DND-41 (cell line): ENCODE measurements at regions not wholly inside any gene's neighbourhood (a gene's known extent, or its start where the extent isn't known, plus 50 kb on each side); places are given as distances from the start of the nearest gene placed in this dataset.

Experiments used
- ATAC-seq: fragments of 200-7000 bp; cut with Tn5 transposase; 3 replicates; pipeline ENCODE4 v1.9.1; 2021; ENCODE audit warnings: low read depth; ENCODE audit not compliant: insufficient read depth
- DNase-seq: peaks from one replicate; pipeline ENCODE4 v3.0.0-alpha.2; 2020
- H2AFZ ChIP-seq: 2 replicates; pipeline ENCODE4 v1.6.0; 2012; ENCODE audit warnings: low read depth, low read length
- H3K27ac ChIP-seq: 2 replicates; pipeline ENCODE4 v1.5.1; 2012; ENCODE audit warnings: low read length, inconsistent platforms
- H3K27me3 ChIP-seq: fragments of 200-600 bp; sonication (generic); 2 replicates; pipeline ENCODE4 v1.6.0; 2012; ENCODE audit warnings: low read length, mild to moderate bottlenecking, inconsistent platforms; ENCODE audit not compliant: insufficient read depth, poor library complexity
- H3K36me3 ChIP-seq: 2 replicates; pipeline ENCODE4 v1.5.1; 2012; ENCODE audit warnings: low read length, inconsistent platforms; ENCODE audit not compliant: insufficient read depth
- H3K4me1 ChIP-seq: 2 replicates; pipeline ENCODE4 v1.5.1; 2012; ENCODE audit warnings: mild to moderate bottlenecking, low read length; ENCODE audit not compliant: insufficient read depth
- H3K4me2 ChIP-seq: 2 replicates; pipeline ENCODE4 v1.6.0; 2012; ENCODE audit warnings: mild to moderate bottlenecking, moderate library complexity, low read length, inconsistent platforms; ENCODE audit not compliant: insufficient read depth
- H3K4me3 ChIP-seq, 2 experiments: fragments of 200-600 bp in 1 of 2; shearing (Covaris generic) in 1 of 2; 2 replicates each; pipeline ENCODE4 v1.5.1; 2012 to 2016; ENCODE audit warnings: inconsistent platforms in 2 of 2, low read length in 2 of 2, mild to moderate bottlenecking in 2 of 2, low read depth in 1 of 2, moderate library complexity in 1 of 2
- H3K79me2 ChIP-seq: 2 replicates; pipeline ENCODE4 v1.6.0; 2012; ENCODE audit warnings: low read length, inconsistent platforms; ENCODE audit not compliant: insufficient read depth
- H3K9ac ChIP-seq: 2 replicates; pipeline ENCODE4 v1.6.0; 2012; ENCODE audit warnings: low read depth, mild to moderate bottlenecking, inconsistent platforms, low read length, moderate library complexity
- H3K9me3 ChIP-seq: 2 replicates; pipeline ENCODE4 v1.5.1; 2012; ENCODE audit warnings: low read length, moderate library complexity, mild to moderate bottlenecking, inconsistent platforms; ENCODE audit not compliant: insufficient read depth, severe bottlenecking
- H4K20me1 ChIP-seq: 2 replicates; pipeline ENCODE4 v1.6.0; 2012; ENCODE audit warnings: low read length; ENCODE audit not compliant: insufficient read depth
- CTCF ChIP-seq: IDR thresholded peaks from 2 replicates; pipeline ENCODE4 v1.5.1; 2012; ENCODE audit warnings: borderline replicate concordance, low read length, moderate library complexity, mild to moderate bottlenecking; ENCODE audit not compliant: poor library complexity, severe bottlenecking; ENCODE audit errors: extremely low read depth
- EZH2 ChIP-seq: IDR thresholded peaks from 3 replicates; pipeline ENCODE4 v1.6.1; 2012; ENCODE audit warnings: borderline replicate concordance, low read depth, mild to moderate bottlenecking, moderate library complexity, low read length, inconsistent platforms; ENCODE audit not compliant: severe bottlenecking

GRCh38 chr1:184888505-184888904, 85.8 kb downstream of the NIBAN1 start:
- ATAC-seq (no peak), DNase-seq (no peak)
- H3K4me1 ChIP-seq: no peaks in the 10 kb centered on the region
- H3K4me2 ChIP-seq: no peak overlapping the region
- H3K4me3 ChIP-seq: no peak overlapping the region
- no peak overlapping the region for H3K27ac ChIP-seq
- H3K36me3 ChIP-seq: no peaks in the 10 kb centered on the region
- no peaks in the 10 kb centered on the region for H4K20me1 ChIP-seq
- peaks cover 3% of the 10 kb centered on the region for H3K27me3 ChIP-seq
- TF ChIP-seq CTCF (no peak), EZH2 (no peak)
- no peaks in the 10 kb centered on the region for H3K79me2 ChIP-seq
- no peak overlapping the region for H3K9ac ChIP-seq
- H3K9me3 ChIP-seq: no peaks in the 10 kb centered on the region
- H2AFZ ChIP-seq: no peak overlapping the region

- Histone ChIP-seq H3K4me1 (no peaks in the 10 kb centered on the region), H3K4me3 (no peak overlapping the region), H3K27me3 (no peaks in the 10 kb centered on the region), H4K20me1 (no peaks in the 10 kb centered on the region), H3K4me2 (no peak overlapping the region), H3K27ac (no peak overlapping the region), H2AFZ (no peak overlapping the region), H3K9me3 (no peaks in the 10 kb centered on the region), H3K79me2 (no peaks in the 10 kb centered on the region), H3K36me3 (no peaks in the 10 kb centered on the region), H3K9ac (no peak overlapping the region)
- no peak for ATAC-seq
- DNase-seq: no peak
- TF ChIP-seq CTCF (no peak), EZH2 (no peak)
Observed at GRCh38 chr1:184882957-184883815, 91.1 kb downstream of the NIBAN1 start.

- H3K9me3 ChIP-seq: no peaks in the 10 kb centered on the region
- no peak for DNase-seq
- no peak overlapping the region for H3K9ac ChIP-seq
- H3K27me3 ChIP-seq: no peaks in the 10 kb centered on the region
- no peak for ATAC-seq
- no peaks in the 10 kb centered on the region for H3K4me1 ChIP-seq
- H4K20me1 ChIP-seq: no peaks in the 10 kb centered on the region
- H3K79me2 ChIP-seq: no peaks in the 10 kb centered on the region
- H3K4me3 ChIP-seq: no peak overlapping the region
- TF ChIP-seq CTCF (no peak), EZH2 (no peak)
- H2AFZ ChIP-seq: no peak overlapping the region
- no peaks in the 10 kb centered on the region for H3K36me3 ChIP-seq
- no peak overlapping the region for H3K4me2 ChIP-seq
- H3K27ac ChIP-seq: no peak overlapping the region
Observed at GRCh38 chr1:184881941-184882913, 92.1 kb downstream of the NIBAN1 start.
